ENCODE measurements at regions not wholly inside any gene's neighbourhood (a gene's known extent, or its start where the extent isn't known, plus 50 kb on each side); places are given as distances from the start of the nearest gene placed in this dataset.

- TF ChIP-seq CTCF (conservative IDR thresholded peaks at IDR 0.05): no peak
- no peak for TF ChIP-seq EZH2 (IDR thresholded peaks at IDR 0.05; ENCODE audit: low read depth)
Measured at GRCh38 chr19:20256606-20257005, 89.6 kb downstream of the ZNF486 start.

Data from PC-9 (cell line).